ENCODE measurements at regions not wholly inside any gene's neighbourhood (a gene's known extent, or its start where the extent isn't known, plus 50 kb on each side); places are given as distances from the start of the nearest gene placed in this dataset.

GRCh38 chr12:92562063-92562734, 140.6 kb upstream of the PLEKHG7 start:
- TF ChIP-seq CTCF (conservative IDR thresholded peaks at IDR 0.05) (no peak), ZFX (IDR thresholded peaks at IDR 0.05) (no peak)
